Ovary (tissue), 3 donors: ENCODE measurements at regions not wholly inside any gene's neighbourhood (a gene's known extent, or its start where the extent isn't known, plus 50 kb on each side); places are given as distances from the start of the nearest gene placed in this dataset.

ENCODE experiments used
- CTCF ChIP-seq, 3 donors: fragments of 450-650 bp in 2 of 3; fragments of 200-600 bp in 1 of 3; IDR thresholded peaks; one replicate each; pipeline versions ENCODE4 v1.5.1 to v1.8.0; 2016 to 2022; ENCODE audit warnings: antibody characterized with exemption in 3 of 3, mild to moderate bottlenecking in 1 of 3
- EP300 ChIP-seq: sonication (generic); formaldehyde crosslinking; IDR thresholded peaks from one replicate; pipeline ENCODE4 v1.6.1; 2017; ENCODE audit warnings: antibody characterized with exemption
- POLR2A ChIP-seq: fragments of 450-650 bp; IDR thresholded peaks from one replicate; pipeline ENCODE4 v1.6.1; 2017; ENCODE audit warnings: antibody characterized with exemption, mild to moderate bottlenecking, moderate library complexity
- donor health status: DM: no; HTN: no; CAD: no.

GRCh38 chr4:170827562-170828274 is 738.0 kb upstream of the AADAT start:
- no peak for TF ChIP-seq CTCF (IDR thresholded peaks at IDR 0.05)
- TF ChIP-seq POLR2A: no peak
- no peak for TF ChIP-seq EP300
